HEK293 (cell line): ENCODE measurements at regions not wholly inside any gene's neighbourhood (a gene's known extent, or its start where the extent isn't known, plus 50 kb on each side); places are given as distances from the start of the nearest gene placed in this dataset.

Experiments used
- CTCF ChIP-seq: fragments of 450-650 bp; formaldehyde crosslinking; IDR thresholded peaks from 2 replicates; pipeline ENCODE4 v1.5.1; 2016; ENCODE audit warnings: missing biosample characterization, missing genetic modification characterization
- MYNN ChIP-seq: fragments of 450-650 bp; formaldehyde crosslinking; IDR thresholded peaks from 2 replicates; pipeline ENCODE4 v1.5.1; 2016; ENCODE audit warnings: missing biosample characterization, missing genetic modification characterization, borderline replicate concordance
- ZBTB1 ChIP-seq: fragments of 450-650 bp; formaldehyde crosslinking; IDR thresholded peaks from 2 replicates; pipeline ENCODE4 v1.5.1; 2016; ENCODE audit warnings: missing biosample characterization, missing genetic modification characterization
- ZNF274 ChIP-seq, 2 experiments: fragments of 200-500 bp in 1 of 2; fragments of 450-650 bp in 1 of 2; sonication (Bioruptor generic) in 1 of 2; formaldehyde crosslinking in 1 of 2; IDR thresholded peaks; 2 replicates each; pipeline versions ENCODE4 v1.5.1 to v1.6.1; 2014 to 2016; ENCODE audit warnings: borderline replicate concordance in 1 of 2, inconsistent platforms in 1 of 2, low read length in 1 of 2, missing biosample characterization in 1 of 2, missing genetic modification characterization in 1 of 2
- ZNF571 ChIP-seq: fragments of 450-650 bp; formaldehyde crosslinking; IDR thresholded peaks from 2 replicates; pipeline ENCODE4 v1.5.0; 2017; ENCODE audit warnings: missing biosample characterization, missing genetic modification characterization
- ZNF639 ChIP-seq: fragments of 450-650 bp; formaldehyde crosslinking; IDR thresholded peaks from 2 replicates; pipeline ENCODE4 v1.5.1; 2016; ENCODE audit warnings: missing biosample characterization, missing genetic modification characterization
- ZNF664 ChIP-seq: fragments of 450-650 bp; formaldehyde crosslinking; IDR thresholded peaks from 2 replicates; pipeline ENCODE4 v1.5.1; 2016; ENCODE audit warnings: missing biosample characterization, missing genetic modification characterization
- TF ChIP-seq, protein P1 (sequence below): fragments of 450-650 bp; formaldehyde crosslinking; IDR thresholded peaks from 2 replicates; pipeline ENCODE4 v1.5.1; 2016; ENCODE audit warnings: missing biosample characterization, missing genetic modification characterization

DNA sequence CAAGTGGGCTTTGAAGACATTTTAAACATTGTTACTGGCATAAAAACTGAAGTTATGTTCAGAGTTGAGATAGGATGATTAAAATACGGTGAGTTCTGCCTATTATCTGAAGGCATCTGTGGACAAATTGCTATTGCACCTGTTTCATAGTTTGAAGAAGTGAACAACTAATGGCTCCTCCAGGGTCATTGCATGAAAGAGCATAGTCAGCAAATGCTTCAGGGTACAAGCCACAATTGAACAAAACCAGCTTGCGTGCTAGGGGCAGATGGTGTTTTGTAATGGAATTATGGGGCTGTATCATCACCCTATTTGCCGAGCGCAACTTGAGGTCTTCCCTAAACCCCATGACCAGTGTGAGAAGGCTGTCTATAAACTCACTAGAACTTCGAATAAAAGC lies 369.1 kb downstream of the MTRR start:
- TF ChIP-seq CTCF (tag by site-specific recombination) = no peak
- TF ChIP-seq MYNN = no peak
- no peak for TF ChIP-seq ZNF274 (IDR thresholded peaks at IDR 0.05; ENCODE audit: low read length)
- TF ChIP-seq ZNF274 (tag by site-specific recombination; IDR thresholded peaks at IDR 0.05; ENCODE audit: borderline replicate concordance) = no peak
- TF ChIP-seq ZNF664 (tag by site-specific recombination) = no peak
- TF ChIP-seq, protein P1, sequence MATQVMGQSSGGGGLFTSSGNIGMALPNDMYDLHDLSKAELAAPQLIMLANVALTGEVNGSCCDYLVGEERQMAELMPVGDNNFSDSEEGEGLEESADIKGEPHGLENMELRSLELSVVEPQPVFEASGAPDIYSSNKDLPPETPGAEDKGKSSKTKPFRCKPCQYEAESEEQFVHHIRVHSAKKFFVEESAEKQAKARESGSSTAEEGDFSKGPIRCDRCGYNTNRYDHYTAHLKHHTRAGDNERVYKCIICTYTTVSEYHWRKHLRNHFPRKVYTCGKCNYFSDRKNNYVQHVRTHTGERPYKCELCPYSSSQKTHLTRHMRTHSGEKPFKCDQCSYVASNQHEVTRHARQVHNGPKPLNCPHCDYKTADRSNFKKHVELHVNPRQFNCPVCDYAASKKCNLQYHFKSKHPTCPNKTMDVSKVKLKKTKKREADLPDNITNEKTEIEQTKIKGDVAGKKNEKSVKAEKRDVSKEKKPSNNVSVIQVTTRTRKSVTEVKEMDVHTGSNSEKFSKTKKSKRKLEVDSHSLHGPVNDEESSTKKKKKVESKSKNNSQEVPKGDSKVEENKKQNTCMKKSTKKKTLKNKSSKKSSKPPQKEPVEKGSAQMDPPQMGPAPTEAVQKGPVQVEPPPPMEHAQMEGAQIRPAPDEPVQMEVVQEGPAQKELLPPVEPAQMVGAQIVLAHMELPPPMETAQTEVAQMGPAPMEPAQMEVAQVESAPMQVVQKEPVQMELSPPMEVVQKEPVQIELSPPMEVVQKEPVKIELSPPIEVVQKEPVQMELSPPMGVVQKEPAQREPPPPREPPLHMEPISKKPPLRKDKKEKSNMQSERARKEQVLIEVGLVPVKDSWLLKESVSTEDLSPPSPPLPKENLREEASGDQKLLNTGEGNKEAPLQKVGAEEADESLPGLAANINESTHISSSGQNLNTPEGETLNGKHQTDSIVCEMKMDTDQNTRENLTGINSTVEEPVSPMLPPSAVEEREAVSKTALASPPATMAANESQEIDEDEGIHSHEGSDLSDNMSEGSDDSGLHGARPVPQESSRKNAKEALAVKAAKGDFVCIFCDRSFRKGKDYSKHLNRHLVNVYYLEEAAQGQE = no peak
- no peak for TF ChIP-seq ZBTB1
- no peak for TF ChIP-seq ZNF571 (tag by site-specific recombination)
- no peak for TF ChIP-seq ZNF639 (tag by site-specific recombination)
